Trophoblast cell (in vitro differentiated cells and primary cell): ENCODE measurements at regions not wholly inside any gene's neighbourhood (a gene's known extent, or its start where the extent isn't known, plus 50 kb on each side); places are given as distances from the start of the nearest gene placed in this dataset.

ENCODE experiments used
- DNase-seq, 2 donors: peaks; one replicate each; pipeline ENCODE4 v3.0.0-alpha.2; 2016
- H2AFZ ChIP-seq: 2 replicates; pipeline ENCODE4 v1.6.1; 2013; ENCODE audit warnings: low read length, moderate library complexity, mild to moderate bottlenecking; ENCODE audit not compliant: insufficient read depth, poor library complexity
- H2AK5ac ChIP-seq: 2 replicates; pipeline ENCODE4 v1.6.1; 2013; ENCODE audit warnings: mild to moderate bottlenecking, low read length
- H2BK120ac ChIP-seq: 2 replicates; pipeline ENCODE4 v1.6.1; 2013; ENCODE audit warnings: low read length, mild to moderate bottlenecking, moderate library complexity; ENCODE audit not compliant: insufficient read depth, poor library complexity
- H2BK12ac ChIP-seq: 2 replicates; pipeline ENCODE4 v1.6.1; 2013; ENCODE audit warnings: mild to moderate bottlenecking, low read length, moderate library complexity
- H2BK5ac ChIP-seq: 2 replicates; pipeline ENCODE4 v1.6.1; 2013; ENCODE audit warnings: low read length, low read depth, moderate library complexity, mild to moderate bottlenecking; ENCODE audit not compliant: poor library complexity
- H3K14ac ChIP-seq: 2 replicates; pipeline ENCODE4 v1.6.1; 2013; ENCODE audit warnings: mild to moderate bottlenecking, low read length
- H3K18ac ChIP-seq: 2 replicates; pipeline ENCODE4 v1.6.1; 2013; ENCODE audit warnings: mild to moderate bottlenecking, low read length
- H3K23ac ChIP-seq: 2 replicates; pipeline ENCODE4 v1.6.1; 2013; ENCODE audit warnings: low read length
- H3K27ac ChIP-seq: 2 replicates; pipeline ENCODE4 v1.5.1; 2013; ENCODE audit warnings: low read depth, mild to moderate bottlenecking, inconsistent platforms, low read length, moderate library complexity
- H3K27me3 ChIP-seq: 2 replicates; pipeline ENCODE4 v1.6.1; 2013; ENCODE audit warnings: inconsistent platforms, mild to moderate bottlenecking, low read length, moderate library complexity; ENCODE audit not compliant: insufficient read depth
- H3K36me3 ChIP-seq, 2 experiments: 1 replicate in 1 of 2; 2 replicates in 1 of 2; pipeline ENCODE4 v1.6.1; 2013; ENCODE audit warnings: low read length in 2 of 2, mild to moderate bottlenecking in 2 of 2, moderate library complexity in 1 of 2; ENCODE audit not compliant: insufficient read depth in 2 of 2, control insufficient read depth in 1 of 2
- H3K4ac ChIP-seq: 2 replicates; pipeline ENCODE4 v1.6.1; 2013; ENCODE audit warnings: low read depth, mild to moderate bottlenecking, low read length, moderate library complexity
- H3K4me1 ChIP-seq, 2 experiments: 1 replicate in 1 of 2; 2 replicates in 1 of 2; pipeline ENCODE4 v1.6.1; 2013; ENCODE audit warnings: low read length in 2 of 2, mild to moderate bottlenecking in 2 of 2, moderate library complexity in 1 of 2; ENCODE audit not compliant: insufficient read depth in 2 of 2, control insufficient read depth in 1 of 2
- H3K4me2 ChIP-seq: 2 replicates; pipeline ENCODE4 v1.6.1; 2013; ENCODE audit warnings: inconsistent platforms, mild to moderate bottlenecking, low read length, moderate library complexity
- H3K4me3 ChIP-seq: 2 replicates; pipeline ENCODE4 v1.5.1; 2013; ENCODE audit warnings: mild to moderate bottlenecking, low read depth, low read length, inconsistent platforms
- H3K79me1 ChIP-seq: one replicate; pipeline ENCODE4 v1.6.1; 2013; ENCODE audit warnings: low read length
- H3K79me2 ChIP-seq: 2 replicates; pipeline ENCODE4 v1.6.1; 2013; ENCODE audit warnings: low read length, mild to moderate bottlenecking; ENCODE audit not compliant: control insufficient read depth, insufficient read depth, poor library complexity
- H3K9ac ChIP-seq: 2 replicates; pipeline ENCODE4 v1.6.1; 2013; ENCODE audit warnings: mild to moderate bottlenecking, low read length
- H3K9me3 ChIP-seq: 2 replicates; pipeline ENCODE4 v1.6.1; 2013; ENCODE audit warnings: low read depth, mild to moderate bottlenecking, control low read depth, inconsistent platforms, low read length; ENCODE audit not compliant: insufficient read depth
- H4K12ac ChIP-seq: 2 replicates; pipeline ENCODE4 v1.6.1; 2013; ENCODE audit warnings: low read depth, mild to moderate bottlenecking, low read length, moderate library complexity
- H4K8ac ChIP-seq: 2 replicates; pipeline ENCODE4 v1.6.1; 2013; ENCODE audit warnings: low read depth, mild to moderate bottlenecking, low read length, moderate library complexity
- H4K91ac ChIP-seq: one replicate; pipeline ENCODE4 v1.6.1; 2013; ENCODE audit warnings: low read depth, mild to moderate bottlenecking, low read length, moderate library complexity
- WGBS: extraction: QIAGEN DNeasy Blood & Tissue Kit; methylation state at CpG from one replicate; pipeline ENCODE4 v1.1.7; 2013; ENCODE audit warnings: missing lambda C conversion rate; ENCODE audit not compliant: insufficient read length, insufficient coverage; ENCODE audit errors: extremely low coverage; 5-methylcytosine and 5-hydroxymethylcytosine counted together

DNA sequence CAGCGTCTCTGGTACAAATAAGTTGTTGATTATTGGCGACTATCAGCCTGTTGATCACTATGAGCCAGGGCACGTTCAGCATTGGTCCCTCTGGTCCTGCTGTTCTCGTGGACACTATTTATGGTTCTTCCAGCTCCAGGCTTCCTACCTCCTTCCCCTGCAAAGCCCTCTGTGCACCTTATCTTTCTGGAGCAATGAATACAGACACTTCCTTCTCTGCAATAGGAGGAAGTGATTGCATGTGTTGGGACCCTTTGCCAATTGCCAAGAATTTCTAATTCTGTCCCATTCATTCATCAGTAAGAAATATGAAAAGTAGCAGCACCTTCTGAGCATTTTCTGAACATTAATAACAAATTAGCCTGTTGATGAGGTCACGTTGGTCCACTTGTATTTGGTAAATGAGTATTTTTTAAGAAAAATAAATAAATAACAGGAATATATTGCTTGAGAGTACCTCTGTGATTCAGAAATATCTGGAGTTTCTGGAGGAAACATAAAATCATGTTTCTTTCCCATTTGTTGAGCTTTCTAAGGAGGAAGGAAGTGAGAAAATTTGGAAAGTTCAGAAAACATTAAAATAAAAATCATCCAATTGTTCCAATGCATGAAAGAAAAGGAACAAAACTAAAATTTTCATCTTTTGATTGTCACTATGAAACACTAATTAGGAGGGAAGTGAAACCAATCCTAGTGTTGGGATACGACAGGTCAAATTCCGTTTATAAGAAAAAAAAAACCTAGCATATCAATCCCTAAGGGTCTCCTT is 259.1 kb upstream of the KLF6 start:
- peaks cover 0 to 3% of the 10 kb centered on the region in 2 experiments for H3K36me3 ChIP-seq
- no peak overlapping the region for H2AK5ac ChIP-seq
- no peak overlapping the region for H3K27ac ChIP-seq
- H2BK120ac ChIP-seq: no peak overlapping the region
- no peak overlapping the region for H4K91ac ChIP-seq
- no peaks in the 10 kb centered on the region for H3K9me3 ChIP-seq
- no peak overlapping the region for H2BK12ac ChIP-seq
- H2AFZ ChIP-seq: no peak overlapping the region
- H3K27me3 ChIP-seq: no peaks in the 10 kb centered on the region
- H4K8ac ChIP-seq: no peak overlapping the region
- H3K4me3 ChIP-seq: no peak overlapping the region
- H4K12ac ChIP-seq: no peak overlapping the region
- no peaks in the 10 kb centered on the region for H3K79me1 ChIP-seq
- no CpG with 5 or more reads among the region's 7 CpGs for whole genome bisulfite sequencing
- H3K79me2 ChIP-seq: no peaks in the 10 kb centered on the region
- no peak overlapping the region for H3K9ac ChIP-seq
- DNase-seq: no peak
- no peaks in the 10 kb centered on the region for H3K4me1 ChIP-seq
- no peak overlapping the region for H3K23ac ChIP-seq
- H2BK5ac ChIP-seq: no peak overlapping the region
- H3K4ac ChIP-seq: no peak overlapping the region
- no peak overlapping the region for H3K4me2 ChIP-seq
- no peak overlapping the region for H3K14ac ChIP-seq
- H3K18ac ChIP-seq: no peak overlapping the region

DNA sequence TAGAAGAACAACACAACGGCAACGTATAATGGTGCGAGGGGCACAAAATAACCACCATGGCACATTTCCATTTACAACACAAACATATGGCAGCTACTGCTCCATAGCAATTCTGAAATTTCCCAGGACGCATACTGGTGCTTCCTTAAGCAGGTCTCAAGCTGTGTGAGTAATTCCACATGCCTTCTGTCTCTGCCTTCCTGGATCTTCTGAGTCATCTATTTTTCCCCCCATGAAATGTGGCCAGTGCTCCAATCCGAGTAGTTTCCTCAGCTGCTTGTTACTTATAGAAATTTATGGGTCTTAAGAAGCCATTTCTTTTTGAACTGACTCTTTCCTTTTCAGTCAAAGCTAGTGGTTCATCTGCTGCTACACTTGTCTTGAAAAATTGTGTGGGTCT is 256.6 kb upstream of the KLF6 start:
- Histone ChIP-seq H2BK12ac (no peak overlapping the region), H3K14ac (no peak overlapping the region), H2AK5ac (no peak overlapping the region), H3K9me3 (no peaks in the 10 kb centered on the region), H3K79me2 (no peaks in the 10 kb centered on the region), H3K36me3 (peaks cover 0 to 3% of the 10 kb centered on the region in 2 experiments), H3K9ac (no peak overlapping the region), H3K27me3 (no peaks in the 10 kb centered on the region), H3K4ac (no peak overlapping the region), H3K4me2 (no peak overlapping the region), H2BK5ac (no peak overlapping the region), H3K4me1 (no peaks in the 10 kb centered on the region), H4K8ac (no peak overlapping the region), H3K4me3 (no peak overlapping the region), H3K18ac (no peak overlapping the region), H4K91ac (no peak overlapping the region), H2AFZ (no peak overlapping the region), H3K27ac (no peak overlapping the region), H3K79me1 (no peaks in the 10 kb centered on the region), H4K12ac (no peak overlapping the region), H3K23ac (no peak overlapping the region), H2BK120ac (no peak overlapping the region)
- DNase-seq: no peak
- WGBS: no CpG with 5 or more reads among the region's 5 CpGs

DNA sequence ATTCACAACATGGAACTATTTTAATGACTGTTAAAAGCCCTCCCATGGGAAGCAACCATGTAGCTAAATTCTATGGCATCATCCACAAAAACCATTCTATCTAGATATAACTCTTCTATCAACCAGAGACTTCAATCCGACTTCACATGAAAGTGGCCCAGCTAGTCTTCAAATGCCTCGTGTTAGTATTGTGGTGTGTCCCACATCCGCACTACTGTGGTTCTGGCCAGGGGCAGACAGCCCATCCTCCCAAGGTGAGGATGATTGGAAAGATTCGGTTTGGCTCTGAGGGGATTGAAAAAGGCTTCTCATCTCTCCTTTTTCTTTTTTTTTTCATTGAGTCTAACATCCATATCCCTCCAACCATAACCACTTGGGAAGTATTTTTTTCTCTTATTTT is 253.0 kb upstream of the KLF6 start:
- H3K4me1 ChIP-seq: peaks cover 0 to 2% of the 10 kb centered on the region in 2 experiments
- H3K79me2 ChIP-seq: no peaks in the 10 kb centered on the region
- H2BK120ac ChIP-seq: no peak overlapping the region
- no peak overlapping the region for H3K18ac ChIP-seq
- no peak overlapping the region for H2AFZ ChIP-seq
- H3K36me3 ChIP-seq: peaks cover 0 to 3% of the 10 kb centered on the region in 2 experiments
- H4K8ac ChIP-seq: no peak overlapping the region
- H3K4me3 ChIP-seq: no peak overlapping the region
- H3K4me2 ChIP-seq: no peak overlapping the region
- no peaks in the 10 kb centered on the region for H3K27me3 ChIP-seq
- H3K79me1 ChIP-seq: no peaks in the 10 kb centered on the region
- H4K91ac ChIP-seq: no peak overlapping the region
- no peak overlapping the region for H3K23ac ChIP-seq
- DNase-seq: no peak
- WGBS: no CpG with 5 or more reads among the region's 4 CpGs
- H2BK12ac ChIP-seq: no peak overlapping the region
- no peak overlapping the region for H3K4ac ChIP-seq
- no peak overlapping the region for H2BK5ac ChIP-seq
- no peak overlapping the region for H3K9ac ChIP-seq
- H3K27ac ChIP-seq: no peak overlapping the region
- H2AK5ac ChIP-seq: no peak overlapping the region
- H4K12ac ChIP-seq: no peak overlapping the region
- H3K9me3 ChIP-seq: no peaks in the 10 kb centered on the region
- H3K14ac ChIP-seq: no peak overlapping the region

DNA sequence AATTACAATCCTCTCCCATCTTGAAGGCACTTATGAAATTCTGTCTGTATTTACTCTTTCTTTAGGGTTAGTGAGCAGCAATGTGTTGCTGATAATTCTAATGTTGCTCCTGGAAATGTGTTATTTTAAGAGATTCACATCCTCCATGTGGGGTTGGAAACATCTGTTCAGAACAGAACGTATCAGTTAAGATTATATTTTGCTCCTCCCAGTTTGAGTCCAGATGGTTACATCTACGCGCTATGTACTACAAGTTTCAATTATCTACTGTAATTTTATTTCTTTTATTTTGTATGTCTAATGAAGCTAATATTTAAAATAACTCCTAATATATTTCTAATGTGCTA is 250.6 kb upstream of the KLF6 start:
- no peak overlapping the region for H3K14ac ChIP-seq
- no peak overlapping the region for H3K9ac ChIP-seq
- H4K91ac ChIP-seq: no peak overlapping the region
- H3K79me1 ChIP-seq: no peaks in the 10 kb centered on the region
- no peak overlapping the region for H3K4me2 ChIP-seq
- no peaks in the 10 kb centered on the region for H3K27me3 ChIP-seq
- H3K18ac ChIP-seq: no peak overlapping the region
- no peaks in the 10 kb centered on the region for H3K36me3 ChIP-seq
- H3K4ac ChIP-seq: no peak overlapping the region
- no peak overlapping the region for H2AK5ac ChIP-seq
- WGBS: no CpG with 5 or more reads among the region's 3 CpGs
- H3K9me3 ChIP-seq: peaks cover 3% of the 10 kb centered on the region
- no peak overlapping the region for H3K4me3 ChIP-seq
- H2BK120ac ChIP-seq: no peak overlapping the region
- no peak for DNase-seq
- no peak overlapping the region for H4K8ac ChIP-seq
- H3K27ac ChIP-seq: no peak overlapping the region
- no peaks in the 10 kb centered on the region for H3K79me2 ChIP-seq
- no peak overlapping the region for H3K23ac ChIP-seq
- H2AFZ ChIP-seq: no peak overlapping the region
- no peak overlapping the region for H4K12ac ChIP-seq
- H2BK5ac ChIP-seq: no peak overlapping the region
- H3K4me1 ChIP-seq: peaks cover 0 to 2% of the 10 kb centered on the region in 2 experiments
- H2BK12ac ChIP-seq: no peak overlapping the region
